NT2/D1 (cell line): ENCODE measurements at regions not wholly inside any gene's neighbourhood (a gene's known extent, or its start where the extent isn't known, plus 50 kb on each side); places are given as distances from the start of the nearest gene placed in this dataset.

Experiments used
- YY1 ChIP-seq: IDR thresholded peaks from 2 replicates; pipeline ENCODE4 v1.6.1; 2011; ENCODE audit not compliant: insufficient read length, insufficient read depth
- ZNF274 ChIP-seq: IDR thresholded peaks from 2 replicates; pipeline ENCODE4 v1.6.1; 2011; ENCODE audit warnings: mild to moderate bottlenecking, low read depth, low read length

GRCh38 chr3:57003676-57004075, 56.8 kb upstream of the SPATA12 start:
- TF ChIP-seq YY1 (no peak), ZNF274 (no peak)
